Hepatocyte (in vitro differentiated cells): ENCODE measurements at regions not wholly inside any gene's neighbourhood (a gene's known extent, or its start where the extent isn't known, plus 50 kb on each side); places are given as distances from the start of the nearest gene placed in this dataset.

Source experiments
- EZH2 ChIP-seq: fragments of 200-600 bp; sonication (generic); IDR thresholded peaks from 2 replicates; pipeline ENCODE4 v1.6.1; 2016; ENCODE audit warnings: antibody characterized with exemption, mild to moderate bottlenecking, borderline replicate concordance
- EZH2phosphoT487 ChIP-seq: fragments of 200-600 bp; sonication (generic); IDR thresholded peaks from one replicate; pipeline ENCODE4 v1.6.1; 2018; ENCODE audit warnings: antibody characterized with exemption, mild to moderate bottlenecking, low read depth, moderate library complexity; ENCODE audit not compliant: unreplicated experiment, severe bottlenecking
- TF ChIP-seq, protein P1 (sequence below): fragments of 200-600 bp; sonication (generic); IDR thresholded peaks from 2 replicates; pipeline ENCODE4 v1.5.1; 2016; ENCODE audit warnings: antibody characterized with exemption, mild to moderate bottlenecking; ENCODE audit not compliant: poor library complexity

DNA sequence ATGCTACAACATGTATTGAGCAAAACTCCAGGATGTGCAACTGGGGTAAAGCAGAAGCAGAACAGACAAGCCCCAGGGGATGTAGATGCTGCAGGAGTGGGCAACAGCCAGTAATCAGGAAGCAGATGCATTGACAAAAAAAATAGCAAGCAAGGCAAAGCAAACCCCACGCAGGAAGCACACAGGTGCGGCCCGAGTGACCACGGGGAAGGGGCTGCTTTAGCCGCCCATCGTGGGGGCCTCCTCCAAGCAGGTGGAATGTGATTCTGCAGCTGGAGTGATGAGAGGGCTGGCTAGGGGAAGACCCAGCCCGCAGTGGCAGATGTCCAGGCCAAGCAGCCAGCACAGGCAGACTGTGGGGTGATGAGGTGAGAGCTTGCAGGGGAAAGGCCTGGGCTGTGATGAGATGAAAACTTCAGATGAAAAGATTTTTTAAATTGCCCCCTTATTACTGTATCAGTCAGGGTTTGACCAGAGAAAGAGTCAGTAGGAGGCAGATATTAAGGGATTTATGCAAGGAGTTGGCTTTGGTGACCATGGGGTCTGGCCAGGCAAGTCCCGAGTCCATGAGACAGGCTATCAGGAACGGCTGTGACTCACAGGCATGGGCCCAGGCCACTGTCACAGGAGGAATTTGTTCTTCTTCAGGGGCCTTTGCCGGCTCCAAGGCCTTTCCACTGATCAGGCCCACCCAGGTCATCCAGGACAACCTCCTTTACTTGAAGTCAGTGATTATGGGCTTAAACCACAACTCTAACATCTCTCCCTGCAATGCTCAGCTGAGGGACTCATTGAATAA lies 207.6 kb downstream of the ANKRD60 start:
- TF ChIP-seq, protein P1, sequence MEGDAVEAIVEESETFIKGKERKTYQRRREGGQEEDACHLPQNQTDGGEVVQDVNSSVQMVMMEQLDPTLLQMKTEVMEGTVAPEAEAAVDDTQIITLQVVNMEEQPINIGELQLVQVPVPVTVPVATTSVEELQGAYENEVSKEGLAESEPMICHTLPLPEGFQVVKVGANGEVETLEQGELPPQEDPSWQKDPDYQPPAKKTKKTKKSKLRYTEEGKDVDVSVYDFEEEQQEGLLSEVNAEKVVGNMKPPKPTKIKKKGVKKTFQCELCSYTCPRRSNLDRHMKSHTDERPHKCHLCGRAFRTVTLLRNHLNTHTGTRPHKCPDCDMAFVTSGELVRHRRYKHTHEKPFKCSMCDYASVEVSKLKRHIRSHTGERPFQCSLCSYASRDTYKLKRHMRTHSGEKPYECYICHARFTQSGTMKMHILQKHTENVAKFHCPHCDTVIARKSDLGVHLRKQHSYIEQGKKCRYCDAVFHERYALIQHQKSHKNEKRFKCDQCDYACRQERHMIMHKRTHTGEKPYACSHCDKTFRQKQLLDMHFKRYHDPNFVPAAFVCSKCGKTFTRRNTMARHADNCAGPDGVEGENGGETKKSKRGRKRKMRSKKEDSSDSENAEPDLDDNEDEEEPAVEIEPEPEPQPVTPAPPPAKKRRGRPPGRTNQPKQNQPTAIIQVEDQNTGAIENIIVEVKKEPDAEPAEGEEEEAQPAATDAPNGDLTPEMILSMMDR, result no peak
- TF ChIP-seq EZH2, result no peak
- no peak for TF ChIP-seq EZH2phosphoT487
